Activated T-helper 1 cell treated with anti-CD3 and anti-CD28 coated beads, Interleukin-12 subunit alpha, Interleukin-12 subunit beta, Interleukin-2, Interleukin-4 antibody, amounts not matched to agents 30 ng/mL and 10 ng/mL and 1 ng/mL, durations not matched to agents 14 hours and 24 hours and 36 hours (primary cell): ENCODE measurements at regions not wholly inside any gene's neighbourhood (a gene's known extent, or its start where the extent isn't known, plus 50 kb on each side); places are given as distances from the start of the nearest gene placed in this dataset.

Experiments used
- DNase-seq: peaks from one replicate; pipeline ENCODE4 v3.0.0; 2021; ENCODE audit warnings: low spot score
- H3K27ac Mint-ChIP-seq: one replicate; pipeline ENCODE4 v1.8.0; 2021; ENCODE audit warnings: mild to moderate bottlenecking, mixed read lengths
- H3K27me3 Mint-ChIP-seq: one replicate; pipeline ENCODE4 v1.8.0; 2022; ENCODE audit warnings: mild to moderate bottlenecking, moderate library complexity, mixed read lengths; ENCODE audit not compliant: insufficient read depth
- H3K36me3 Mint-ChIP-seq: one replicate; pipeline ENCODE4 v1.8.0; 2021; ENCODE audit warnings: low read depth, mixed read lengths
- H3K4me1 Mint-ChIP-seq: one replicate; pipeline ENCODE4 v1.8.0; 2021; ENCODE audit warnings: low read depth, mixed read lengths
- H3K4me3 Mint-ChIP-seq: one replicate; pipeline ENCODE4 v1.8.0; 2021; ENCODE audit warnings: mild to moderate bottlenecking, moderate library complexity, mixed read lengths
- H3K9me3 Mint-ChIP-seq: one replicate; pipeline ENCODE4 v1.8.0; 2021; ENCODE audit warnings: mixed read lengths
- intact Hi-C: fragments of 100-400 bp; cut with micrococcal nuclease; formaldehyde crosslinking; loops from one replicate; pipeline ENCODE4 v1.15.1; 2024

DNA sequence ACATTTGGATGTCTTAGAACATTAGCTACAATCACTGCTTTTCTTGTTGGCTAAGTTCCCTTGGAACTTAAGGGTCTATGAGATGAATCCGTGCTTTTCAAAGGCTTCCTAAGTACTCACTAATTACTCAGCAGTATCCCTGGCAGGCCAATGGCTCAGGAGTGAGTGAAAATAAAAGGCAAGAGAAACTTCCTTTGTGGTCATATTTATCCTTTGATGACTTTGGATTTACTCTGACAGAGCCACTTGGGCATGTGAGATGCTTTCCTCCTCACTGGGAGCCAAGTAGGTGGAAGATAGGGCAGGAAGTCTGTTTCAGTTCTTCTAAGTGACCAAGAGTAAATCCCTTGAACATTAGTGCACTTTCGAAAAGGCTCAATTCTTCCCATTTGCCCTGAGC is 224.3 kb upstream of the FOXA2 start:
- DNase-seq: no peak

DNA sequence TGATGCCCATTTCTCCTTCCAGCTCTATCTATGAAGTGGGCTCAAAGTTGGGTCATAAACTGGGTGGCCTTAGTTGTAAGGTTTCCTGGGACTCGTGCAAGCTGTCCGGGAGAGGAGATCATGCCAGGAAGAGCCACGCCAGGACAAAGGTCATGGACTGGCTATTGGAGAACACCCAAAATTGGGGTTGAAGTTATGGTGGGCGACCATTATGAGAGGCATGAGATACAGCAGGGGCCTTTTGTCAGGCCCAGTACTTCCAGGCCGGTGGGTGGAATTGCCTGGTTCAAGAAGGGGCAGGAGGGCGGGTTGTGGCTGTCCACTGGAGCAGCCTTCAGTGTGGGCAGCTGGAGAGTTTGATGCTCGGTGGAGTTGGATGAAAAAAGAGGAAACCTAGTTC is 225.1 kb upstream of the SSTR4 start:
- Mint-ChIP-seq H3K27ac (no peak overlapping the region), H3K9me3 (no peaks in the 10 kb centered on the region), H3K27me3 (peaks cover 3% of the 10 kb centered on the region), H3K36me3 (no peaks in the 10 kb centered on the region), H3K4me3 (no peak overlapping the region), H3K4me1 (no peaks in the 10 kb centered on the region)
- no peak for DNase-seq
- intact Hi-C loops: no loop called here

More for the DNA sequence above, 224.3 kb upstream of the FOXA2 start:
- Mint-ChIP-seq H3K36me3 (no peaks in the 10 kb centered on the region), H3K4me1 (no peaks in the 10 kb centered on the region), H3K27me3 (no peaks in the 10 kb centered on the region), H3K27ac (no peak overlapping the region), H3K9me3 (no peaks in the 10 kb centered on the region), H3K4me3 (no peak overlapping the region)
- intact Hi-C loops: no loop called here

DNA sequence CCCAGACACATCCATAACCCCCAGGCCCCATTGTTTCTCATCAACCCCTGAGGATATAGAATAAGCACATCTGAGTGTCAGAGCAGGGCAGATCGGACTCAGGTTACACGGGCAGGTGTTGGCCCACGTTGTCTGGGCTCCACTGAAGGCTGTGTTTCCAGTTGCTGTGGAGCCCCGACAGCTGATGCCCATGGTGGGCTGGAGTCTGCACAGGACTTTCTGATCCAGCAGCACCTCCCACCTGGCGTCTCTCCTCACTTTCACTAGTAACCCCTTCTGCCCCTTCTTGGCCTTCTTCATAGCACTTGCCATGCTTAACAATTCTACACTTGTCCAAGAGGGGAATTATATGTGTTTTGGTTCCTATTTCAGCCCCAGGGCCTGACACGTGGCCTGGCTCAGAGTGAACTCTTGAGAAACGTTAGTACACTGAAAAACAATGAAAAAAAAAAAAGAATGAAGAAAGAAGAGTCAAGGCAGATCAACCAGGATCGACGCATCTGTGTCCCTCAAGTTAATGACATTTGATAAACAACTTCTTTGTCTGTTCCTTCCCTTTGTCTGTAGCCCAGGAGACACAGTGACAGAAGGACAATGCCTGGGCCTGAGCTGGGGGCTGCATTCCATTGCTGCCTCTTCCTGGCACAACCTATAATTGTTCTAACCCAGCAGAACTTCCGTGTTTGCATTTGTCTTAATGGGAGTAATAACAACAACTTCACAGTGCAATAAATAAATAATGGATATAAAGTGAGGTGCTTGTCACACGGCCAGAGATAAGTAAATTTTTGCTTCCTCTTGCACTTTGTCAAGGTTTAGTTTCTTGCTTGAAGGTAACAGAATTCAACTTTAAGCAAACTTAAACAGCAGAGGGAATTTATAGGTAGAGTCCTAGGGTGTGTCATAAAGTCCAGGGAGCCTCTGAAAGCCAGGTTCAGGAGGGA is 224.2 kb upstream of the SSTR4 start:
- H3K9me3 Mint-ChIP-seq: no peaks in the 10 kb centered on the region
- H3K27ac Mint-ChIP-seq: no peak overlapping the region
- no peaks in the 10 kb centered on the region for H3K4me1 Mint-ChIP-seq
- peaks cover 4% of the 10 kb centered on the region for H3K27me3 Mint-ChIP-seq
- H3K4me3 Mint-ChIP-seq: no peak overlapping the region
- H3K36me3 Mint-ChIP-seq: no peaks in the 10 kb centered on the region
- intact Hi-C loops: no loop called here
- no peak for DNase-seq

DNA sequence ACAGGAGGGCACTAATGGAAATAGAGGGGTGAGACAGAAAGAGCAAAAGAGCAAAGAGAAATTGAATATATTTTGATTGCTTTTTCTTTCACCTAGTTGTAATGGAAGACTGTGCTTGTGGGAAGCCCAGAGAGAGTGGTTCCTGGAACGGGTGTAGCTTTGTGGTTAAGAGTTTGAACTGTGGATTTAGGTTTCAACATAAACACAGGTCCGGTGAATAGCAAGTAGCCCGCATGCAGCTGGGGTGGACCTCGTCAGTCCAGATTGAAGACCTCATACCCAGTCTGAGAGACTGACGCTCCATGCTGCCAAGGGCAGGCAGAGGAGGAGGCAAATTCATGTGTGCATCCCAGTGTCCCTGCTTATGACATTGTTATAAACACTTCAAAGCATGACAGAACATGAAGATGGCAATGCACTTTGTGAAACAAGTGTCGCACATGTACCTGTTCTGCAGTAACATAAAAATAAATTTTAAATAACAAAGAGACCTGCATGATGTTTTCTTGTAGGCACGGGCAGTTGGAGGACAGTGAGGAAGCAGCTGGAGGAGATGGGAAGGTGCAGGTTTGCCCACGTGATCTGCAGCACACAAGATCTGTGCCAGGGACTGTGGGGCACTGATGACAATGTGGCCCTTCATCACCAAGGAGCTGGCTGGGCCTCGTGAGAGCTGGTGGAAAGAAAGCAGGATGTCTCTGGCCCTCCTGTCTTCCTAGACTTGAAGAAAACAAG is 220.5 kb upstream of the SSTR4 start:
- DNase-seq: no peak
- intact Hi-C loops: no loop called here
- H3K27ac Mint-ChIP-seq: no peak overlapping the region
- no peaks in the 10 kb centered on the region for H3K9me3 Mint-ChIP-seq
- peaks cover 4% of the 10 kb centered on the region for H3K27me3 Mint-ChIP-seq
- no peaks in the 10 kb centered on the region for H3K36me3 Mint-ChIP-seq
- H3K4me1 Mint-ChIP-seq: no peaks in the 10 kb centered on the region
- no peak overlapping the region for H3K4me3 Mint-ChIP-seq

DNA sequence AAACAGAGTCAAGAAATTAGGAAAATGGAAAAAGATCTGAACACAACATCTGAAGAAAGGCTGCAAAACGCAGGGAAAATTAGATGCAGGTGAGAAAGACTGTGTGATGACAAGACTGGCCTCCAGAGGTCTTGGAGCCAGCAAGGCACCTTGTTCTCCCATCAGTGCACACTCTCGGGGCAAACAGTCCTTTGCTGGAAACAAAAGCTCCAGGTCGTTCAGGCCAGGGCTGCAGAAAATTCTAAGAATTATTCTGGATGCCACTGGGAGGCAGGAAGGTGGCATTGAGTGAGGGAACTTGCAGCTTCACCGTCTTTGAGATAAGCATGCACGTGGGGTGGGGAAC is 219.9 kb upstream of the SSTR4 start:
- Mint-ChIP-seq H3K9me3 (no peaks in the 10 kb centered on the region), H3K27me3 (peaks cover 4% of the 10 kb centered on the region), H3K4me3 (no peak overlapping the region), H3K27ac (no peak overlapping the region), H3K4me1 (no peaks in the 10 kb centered on the region), H3K36me3 (no peaks in the 10 kb centered on the region)
- DNase-seq: no peak
- intact Hi-C loops: no loop called here

DNA sequence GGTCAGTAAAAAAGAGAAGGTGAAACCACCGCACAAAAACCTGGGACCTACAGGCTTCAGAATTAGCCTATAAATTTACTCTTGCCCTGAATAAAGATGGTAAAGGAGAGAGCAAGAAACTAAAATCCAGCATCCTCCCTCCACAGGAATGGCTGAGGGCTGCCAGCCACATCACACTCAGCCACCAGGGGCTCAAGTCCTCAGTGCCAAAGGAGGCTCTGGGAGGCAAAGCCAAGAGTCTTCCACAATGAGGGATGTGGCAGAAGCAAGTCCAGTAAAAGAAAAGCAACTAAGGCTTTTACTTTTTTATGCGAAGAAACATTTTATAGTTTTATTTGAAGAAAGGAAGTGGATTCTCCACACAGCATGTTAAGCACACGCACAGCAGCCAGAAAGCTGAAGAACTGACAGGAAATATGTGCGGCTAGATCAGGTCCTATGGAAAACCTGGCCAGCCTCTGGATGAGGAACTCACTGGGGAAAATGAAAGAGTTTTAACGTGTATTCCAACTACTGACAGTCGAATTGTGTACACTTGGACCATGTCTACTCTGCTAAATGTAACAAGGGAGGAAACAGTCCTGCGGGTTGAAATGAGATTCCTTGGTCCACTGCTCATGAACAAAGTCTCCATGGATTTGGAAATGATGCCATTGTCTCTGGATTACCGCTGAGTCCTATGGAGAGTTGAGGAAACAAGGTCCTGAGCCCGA is 219.4 kb upstream of the SSTR4 start:
- intact Hi-C loops: no loop called here
- Mint-ChIP-seq H3K27ac (no peak overlapping the region), H3K9me3 (no peaks in the 10 kb centered on the region)

DNA sequence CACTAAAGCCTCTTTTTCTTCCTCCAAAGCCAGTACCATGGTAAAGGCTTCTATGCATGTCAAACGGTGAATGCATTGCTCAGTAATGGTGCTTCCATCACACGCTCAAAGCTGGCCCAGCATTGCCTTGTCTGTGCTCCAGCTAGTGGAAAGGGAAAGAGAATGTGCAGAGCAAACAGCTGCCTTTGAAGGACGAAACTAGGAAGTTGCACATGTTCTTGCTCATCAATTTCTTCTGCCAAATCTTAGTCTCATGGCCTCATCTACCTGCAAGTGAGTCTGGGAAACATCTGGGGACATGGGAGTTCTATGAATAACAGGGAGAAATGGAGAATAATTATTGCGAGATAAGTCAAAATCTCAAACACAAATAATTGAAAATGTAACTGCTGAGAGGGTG is 216.5 kb upstream of the SSTR4 start:
- H3K27ac Mint-ChIP-seq: no peak overlapping the region
- intact Hi-C loops: no loop called here
- DNase-seq: no peak
- H3K4me1 Mint-ChIP-seq: no peaks in the 10 kb centered on the region
- no peaks in the 10 kb centered on the region for H3K36me3 Mint-ChIP-seq
- H3K4me3 Mint-ChIP-seq: no peak overlapping the region
- no peaks in the 10 kb centered on the region for H3K9me3 Mint-ChIP-seq
- peaks cover 4% of the 10 kb centered on the region for H3K27me3 Mint-ChIP-seq

More for the DNA sequence above, 219.4 kb upstream of the SSTR4 start:
- Mint-ChIP-seq H3K36me3 (no peaks in the 10 kb centered on the region), H3K27me3 (peaks cover 4% of the 10 kb centered on the region), H3K4me3 (no peak overlapping the region), H3K4me1 (no peaks in the 10 kb centered on the region)
- DNase-seq: no peak

DNA sequence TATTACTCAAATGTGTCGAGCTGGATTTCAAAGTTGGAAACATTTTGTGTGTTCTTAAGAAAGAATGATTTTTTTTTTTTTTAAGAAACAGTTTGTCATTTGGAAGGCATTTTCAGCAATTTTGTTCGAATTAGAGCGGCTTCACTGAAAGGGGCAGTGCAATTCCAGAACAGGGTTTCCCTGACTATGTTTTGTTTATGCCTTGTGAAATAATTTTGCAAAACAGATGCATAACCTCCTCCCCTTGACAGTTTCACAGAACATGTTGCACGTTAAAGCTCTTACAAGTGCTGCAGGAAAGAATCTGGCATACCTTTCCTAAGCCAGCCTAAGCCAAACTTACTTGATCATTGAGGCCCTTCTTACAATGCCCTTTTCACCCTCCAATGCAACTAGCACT is 216.0 kb upstream of the SSTR4 start:
- Mint-ChIP-seq H3K36me3 (no peaks in the 10 kb centered on the region), H3K27me3 (peaks cover 4% of the 10 kb centered on the region), H3K4me1 (no peaks in the 10 kb centered on the region), H3K27ac (no peak overlapping the region), H3K4me3 (no peak overlapping the region), H3K9me3 (no peaks in the 10 kb centered on the region)
- DNase-seq: no peak
- intact Hi-C loops: no loop called here

DNA sequence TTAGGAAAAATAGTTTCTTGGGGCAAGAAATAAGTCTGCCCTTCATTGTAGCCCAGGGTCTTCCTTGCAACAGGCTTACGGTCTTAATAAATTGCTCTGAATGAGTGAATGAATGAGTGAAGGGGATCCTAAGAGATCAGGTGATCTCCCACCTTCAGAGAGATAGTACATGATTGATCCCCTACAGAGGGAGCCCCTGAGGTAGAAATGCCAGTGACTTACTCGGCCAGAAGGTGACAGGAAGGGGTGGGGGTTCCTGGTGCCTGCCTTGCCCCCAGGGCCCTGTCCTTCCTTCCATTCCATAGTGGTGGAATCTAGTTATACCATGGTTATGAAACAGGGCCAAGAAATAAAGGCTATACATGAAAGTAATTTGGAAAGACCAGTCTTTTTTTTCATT is 215.3 kb upstream of the SSTR4 start:
- intact Hi-C loops: no loop called here
- H3K9me3 Mint-ChIP-seq: no peaks in the 10 kb centered on the region
- no peak for DNase-seq
- H3K27ac Mint-ChIP-seq: no peak overlapping the region
- no peak overlapping the region for H3K4me3 Mint-ChIP-seq
- H3K4me1 Mint-ChIP-seq: no peaks in the 10 kb centered on the region
- H3K27me3 Mint-ChIP-seq: peaks cover 3% of the 10 kb centered on the region
- H3K36me3 Mint-ChIP-seq: no peaks in the 10 kb centered on the region

DNA sequence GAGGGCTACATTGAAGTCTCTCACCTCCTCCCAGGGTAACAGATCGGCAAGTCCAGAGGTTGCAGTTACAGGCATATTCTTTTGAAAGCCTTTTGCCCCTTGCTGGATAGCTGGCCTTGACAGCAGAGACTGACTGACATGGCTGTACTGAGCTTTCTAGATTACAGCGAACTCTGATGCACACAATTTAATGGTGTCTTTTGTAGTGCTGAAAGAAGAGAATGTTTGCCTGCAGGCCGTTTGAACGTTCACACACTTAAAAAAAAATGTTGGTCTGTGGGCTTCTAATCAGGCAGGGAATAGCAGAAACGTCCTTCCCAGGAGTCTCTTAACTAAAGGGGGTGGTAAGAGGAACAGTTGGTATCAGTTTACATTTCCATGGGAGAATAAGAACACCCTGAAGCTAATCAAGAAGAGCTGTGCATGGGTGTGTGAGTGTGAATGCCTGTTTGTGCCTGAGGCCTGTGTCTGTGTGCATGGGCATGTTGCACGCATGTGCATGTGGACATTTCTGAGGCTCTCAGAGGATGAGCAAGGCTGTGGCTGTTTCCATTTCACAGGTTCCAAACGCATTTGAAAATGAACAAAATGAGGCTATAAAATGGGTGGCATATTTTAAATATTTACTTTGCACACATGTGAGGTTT is 213.9 kb upstream of the SSTR4 start:
- intact Hi-C loops: no loop called here
- Mint-ChIP-seq H3K4me3 (no peak overlapping the region), H3K27me3 (peaks cover 1% of the 10 kb centered on the region), H3K36me3 (no peaks in the 10 kb centered on the region), H3K4me1 (no peaks in the 10 kb centered on the region), H3K9me3 (no peaks in the 10 kb centered on the region), H3K27ac (no peak overlapping the region)
- DNase-seq: no peak

DNA sequence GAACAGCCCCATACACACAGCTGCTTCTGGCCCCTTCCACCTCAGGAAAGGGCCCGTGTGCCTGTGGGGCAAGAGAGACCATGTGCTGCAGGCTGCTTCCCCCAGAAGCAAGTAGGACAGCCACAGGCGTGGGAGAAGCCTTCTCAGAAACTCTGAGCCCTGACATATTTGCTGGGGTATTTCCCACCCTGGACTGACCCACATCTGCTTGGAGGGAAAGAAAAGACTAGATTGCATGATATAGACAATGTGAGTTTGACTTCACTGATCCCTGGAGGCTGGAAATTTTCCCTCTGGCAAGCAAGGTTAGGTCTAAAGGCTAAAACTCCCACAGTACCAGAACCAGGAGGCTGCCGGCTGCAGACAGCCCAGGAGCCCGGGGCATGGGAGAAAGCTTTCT is 213.3 kb upstream of the SSTR4 start:
- Mint-ChIP-seq H3K27ac (no peak overlapping the region), H3K4me3 (no peak overlapping the region), H3K4me1 (no peaks in the 10 kb centered on the region), H3K9me3 (no peaks in the 10 kb centered on the region), H3K27me3 (peaks cover 1% of the 10 kb centered on the region), H3K36me3 (no peaks in the 10 kb centered on the region)
- intact Hi-C loops: no loop called here
- DNase-seq: no peak

DNA sequence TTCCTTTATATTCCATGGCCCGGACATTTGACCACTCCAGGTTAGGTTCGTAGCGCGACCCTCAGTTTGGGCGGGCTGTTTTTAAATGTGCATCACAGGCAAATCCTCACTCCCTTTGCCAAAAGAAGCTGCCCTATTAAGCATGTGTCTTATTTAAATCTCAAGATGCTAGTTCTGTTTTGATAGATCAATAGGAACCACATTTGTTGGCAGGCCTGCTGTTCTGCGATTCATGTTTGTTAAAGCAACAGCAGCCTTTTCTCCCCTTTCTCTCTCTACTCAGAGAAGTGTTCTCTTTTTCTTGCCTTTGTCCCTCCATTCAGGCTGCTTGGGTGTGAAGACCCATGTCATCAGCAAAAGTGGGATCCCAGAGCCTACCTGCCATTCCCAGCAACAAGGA is 212.0 kb upstream of the SSTR4 start:
- no peaks in the 10 kb centered on the region for H3K9me3 Mint-ChIP-seq
- no peak overlapping the region for H3K27ac Mint-ChIP-seq
- DNase-seq: no peak
- no peaks in the 10 kb centered on the region for H3K36me3 Mint-ChIP-seq
- intact Hi-C loops: no loop called here
- no peaks in the 10 kb centered on the region for H3K4me1 Mint-ChIP-seq
- H3K27me3 Mint-ChIP-seq: peaks cover 1% of the 10 kb centered on the region
- no peak overlapping the region for H3K4me3 Mint-ChIP-seq

DNA sequence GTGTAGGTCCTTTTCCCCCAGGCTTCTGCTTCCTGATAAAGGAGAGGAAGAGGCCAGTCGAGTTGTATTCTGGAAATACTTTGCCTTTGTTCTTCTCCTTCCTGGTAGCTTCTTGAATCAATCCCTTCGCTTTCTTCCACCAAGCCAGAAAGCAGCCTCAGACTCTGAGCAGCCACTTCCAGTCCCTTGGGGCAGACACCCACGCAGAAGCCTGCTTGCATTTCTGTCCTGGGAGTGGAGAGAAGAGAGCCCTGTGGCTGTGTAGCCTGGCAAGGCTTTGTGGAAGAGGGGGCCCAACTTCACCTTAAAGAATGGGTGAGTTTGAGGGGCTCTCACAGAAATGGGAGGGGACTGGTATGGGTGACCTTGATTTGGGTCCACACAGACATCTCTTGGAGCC is 211.0 kb upstream of the SSTR4 start:
- H3K36me3 Mint-ChIP-seq: no peaks in the 10 kb centered on the region
- no peak overlapping the region for H3K4me3 Mint-ChIP-seq
- peaks cover 1% of the 10 kb centered on the region for H3K27me3 Mint-ChIP-seq
- no peaks in the 10 kb centered on the region for H3K4me1 Mint-ChIP-seq
- intact Hi-C loops: no loop called here
- no peaks in the 10 kb centered on the region for H3K9me3 Mint-ChIP-seq
- no peak overlapping the region for H3K27ac Mint-ChIP-seq
- DNase-seq: no peak
